Parathyroid adenoma (tissue), 2 donors: ENCODE measurements at regions not wholly inside any gene's neighbourhood (a gene's known extent, or its start where the extent isn't known, plus 50 kb on each side); places are given as distances from the start of the nearest gene placed in this dataset.

ENCODE experiments used
- H2AFZ ChIP-seq: fragments of 300-600 bp; sonication (generic); one replicate; pipeline ENCODE4 v1.7.0; 2017; ENCODE audit warnings: antibody characterized with exemption, mild to moderate bottlenecking
- H3K27ac ChIP-seq: fragments of 300-600 bp; sonication (generic); one replicate; pipeline ENCODE4 v1.7.0; 2017
- H3K27me3 ChIP-seq: fragments of 300-600 bp; sonication (generic); one replicate; pipeline ENCODE4 v1.7.0; 2017; ENCODE audit warnings: low read length; ENCODE audit not compliant: control insufficient read depth, insufficient read depth
- H3K36me3 ChIP-seq: fragments of 300-600 bp; sonication (generic); one replicate; pipeline ENCODE4 v1.7.0; 2017; ENCODE audit warnings: low read length; ENCODE audit not compliant: control insufficient read depth, insufficient read depth
- H3K4me1 ChIP-seq: fragments of 300-600 bp; sonication (generic); one replicate; pipeline ENCODE4 v1.7.0; 2017; ENCODE audit warnings: control low read depth
- H3K4me2 ChIP-seq: fragments of 300-600 bp; sonication (generic); one replicate; pipeline ENCODE4 v1.7.0; 2017; ENCODE audit warnings: low read length
- H3K4me3 ChIP-seq: fragments of 300-600 bp; sonication (generic); one replicate; pipeline ENCODE4 v1.7.0; 2017; ENCODE audit warnings: low read depth, low read length
- H3K79me2 ChIP-seq: fragments of 300-600 bp; sonication (generic); one replicate; pipeline ENCODE4 v1.7.0; 2017; ENCODE audit warnings: control low read depth
- H3K9ac ChIP-seq: fragments of 300-600 bp; sonication (generic); one replicate; pipeline ENCODE4 v1.7.0; 2017; ENCODE audit warnings: mild to moderate bottlenecking
- H3K9me3 ChIP-seq: fragments of 300-600 bp; sonication (generic); one replicate; pipeline ENCODE4 v1.7.0; 2017; ENCODE audit warnings: low read length; ENCODE audit not compliant: control insufficient read depth
- TF ChIP-seq, protein P1 (sequence below): fragments of 300-600 bp; sonication (generic); IDR thresholded peaks from one replicate; pipeline ENCODE4 v1.7.0; 2017; ENCODE audit warnings: antibody characterized with exemption, mild to moderate bottlenecking
- donor health status: primary hyperparathyroidism.

DNA sequence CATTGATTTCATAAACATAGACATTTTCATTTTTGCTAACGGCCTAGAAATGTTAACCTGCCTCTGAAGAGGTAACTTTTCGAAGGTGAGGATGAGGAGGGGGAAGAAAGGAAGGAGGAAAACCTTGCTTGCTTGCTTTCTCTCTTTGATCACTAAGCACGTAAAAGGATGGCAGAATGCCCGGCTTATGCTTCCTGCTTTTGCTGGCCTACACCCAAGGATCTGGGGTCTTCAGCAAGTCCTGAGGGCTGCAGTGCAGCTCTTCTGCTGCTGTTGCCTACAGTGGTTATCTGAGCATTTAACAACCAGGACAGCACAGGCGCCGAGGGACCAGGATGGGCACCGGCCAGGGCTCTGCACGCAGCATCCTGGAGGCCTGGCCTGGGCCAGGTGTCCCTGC lies 150.8 kb upstream of the TAB2 start:
- Histone ChIP-seq H2AFZ (peak overlapping the region; percentile 36), H3K36me3 (no peaks in the 10 kb centered on the region), H3K9me3 (no peaks in the 10 kb centered on the region), H3K9ac (no peak overlapping the region), H3K4me1 (peaks cover 9% of the 10 kb centered on the region), H3K27me3 (no peaks in the 10 kb centered on the region), H3K4me3 (no peak overlapping the region), H3K79me2 (no peaks in the 10 kb centered on the region), H3K4me2 (no peak overlapping the region), H3K27ac (no peak overlapping the region)
- TF ChIP-seq, protein P1, sequence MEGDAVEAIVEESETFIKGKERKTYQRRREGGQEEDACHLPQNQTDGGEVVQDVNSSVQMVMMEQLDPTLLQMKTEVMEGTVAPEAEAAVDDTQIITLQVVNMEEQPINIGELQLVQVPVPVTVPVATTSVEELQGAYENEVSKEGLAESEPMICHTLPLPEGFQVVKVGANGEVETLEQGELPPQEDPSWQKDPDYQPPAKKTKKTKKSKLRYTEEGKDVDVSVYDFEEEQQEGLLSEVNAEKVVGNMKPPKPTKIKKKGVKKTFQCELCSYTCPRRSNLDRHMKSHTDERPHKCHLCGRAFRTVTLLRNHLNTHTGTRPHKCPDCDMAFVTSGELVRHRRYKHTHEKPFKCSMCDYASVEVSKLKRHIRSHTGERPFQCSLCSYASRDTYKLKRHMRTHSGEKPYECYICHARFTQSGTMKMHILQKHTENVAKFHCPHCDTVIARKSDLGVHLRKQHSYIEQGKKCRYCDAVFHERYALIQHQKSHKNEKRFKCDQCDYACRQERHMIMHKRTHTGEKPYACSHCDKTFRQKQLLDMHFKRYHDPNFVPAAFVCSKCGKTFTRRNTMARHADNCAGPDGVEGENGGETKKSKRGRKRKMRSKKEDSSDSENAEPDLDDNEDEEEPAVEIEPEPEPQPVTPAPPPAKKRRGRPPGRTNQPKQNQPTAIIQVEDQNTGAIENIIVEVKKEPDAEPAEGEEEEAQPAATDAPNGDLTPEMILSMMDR, result no peak

DNA sequence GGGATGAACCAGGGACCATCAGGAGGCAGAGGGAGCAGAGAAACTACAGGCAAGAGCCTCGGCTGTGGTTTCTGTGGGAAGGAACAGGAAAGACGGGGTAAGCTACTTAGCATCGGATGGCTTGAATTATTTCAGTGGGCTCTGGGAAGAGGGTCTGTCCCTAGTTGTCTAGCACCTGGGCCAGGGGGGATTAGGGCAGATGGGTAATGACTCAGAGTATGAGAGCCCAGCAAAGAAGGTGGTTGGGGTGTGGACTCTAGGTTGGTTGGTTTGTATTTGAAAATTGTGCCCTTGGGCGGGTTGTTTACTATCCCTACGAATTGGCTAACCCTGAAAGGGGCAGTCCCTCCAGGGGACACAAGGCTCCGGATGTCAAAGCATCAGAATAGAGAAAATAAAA lies 148.5 kb upstream of the TAB2 start:
- Histone ChIP-seq H3K36me3 (no peaks in the 10 kb centered on the region), H3K4me3 (no peak overlapping the region), H3K27me3 (no peaks in the 10 kb centered on the region), H3K9me3 (no peaks in the 10 kb centered on the region), H2AFZ (no peak overlapping the region), H3K4me1 (peaks cover 9% of the 10 kb centered on the region), H3K79me2 (no peaks in the 10 kb centered on the region), H3K27ac (no peak overlapping the region), H3K9ac (no peak overlapping the region), H3K4me2 (no peak overlapping the region)
- TF ChIP-seq, protein P1, result no peak

DNA sequence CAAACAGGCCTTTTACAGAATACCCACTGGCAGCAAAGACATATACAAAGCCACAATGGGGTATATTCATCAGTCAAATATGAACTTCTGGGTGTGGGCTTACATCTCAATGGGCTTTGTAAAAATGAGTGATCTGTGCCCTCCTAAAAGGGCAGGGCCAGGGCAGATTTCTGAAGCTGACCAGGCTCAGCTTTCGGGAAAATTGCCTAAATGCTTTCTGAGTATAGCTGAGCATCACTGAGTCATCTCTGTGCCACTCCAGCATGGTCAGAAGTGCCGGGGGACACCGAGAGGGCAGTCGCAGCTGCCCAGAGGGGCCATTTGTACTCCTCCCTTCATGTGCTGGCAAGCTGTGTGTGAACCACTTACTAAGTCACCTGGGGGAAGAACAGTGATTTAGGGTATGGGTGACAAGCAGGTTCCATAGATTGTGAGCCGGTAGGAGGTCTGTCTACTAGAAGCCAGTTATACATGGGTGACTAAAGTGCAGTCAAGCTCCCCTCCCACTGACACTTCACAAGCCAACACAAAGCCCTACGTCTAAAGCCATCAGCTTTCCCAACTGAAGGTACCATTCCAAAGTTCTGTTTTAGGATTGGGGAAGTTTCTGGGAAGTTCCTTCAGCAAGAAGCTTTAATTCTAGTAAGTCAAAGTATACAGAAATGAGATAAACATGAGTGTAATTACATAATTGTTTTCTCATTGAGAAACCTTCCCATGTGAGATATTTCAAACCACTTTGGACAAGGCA lies 147.6 kb upstream of the TAB2 start:
- no peak overlapping the region for H3K4me2 ChIP-seq
- H3K36me3 ChIP-seq, result no peaks in the 10 kb centered on the region
- H3K4me1 ChIP-seq, result peaks cover 9% of the 10 kb centered on the region
- TF ChIP-seq, protein P1, result no peak
- no peak overlapping the region for H3K9ac ChIP-seq
- no peaks in the 10 kb centered on the region for H3K79me2 ChIP-seq
- no peaks in the 10 kb centered on the region for H3K9me3 ChIP-seq
- no peak overlapping the region for H3K27ac ChIP-seq
- H3K4me3 ChIP-seq, result no peak overlapping the region
- no peak overlapping the region for H2AFZ ChIP-seq
- no peaks in the 10 kb centered on the region for H3K27me3 ChIP-seq

DNA sequence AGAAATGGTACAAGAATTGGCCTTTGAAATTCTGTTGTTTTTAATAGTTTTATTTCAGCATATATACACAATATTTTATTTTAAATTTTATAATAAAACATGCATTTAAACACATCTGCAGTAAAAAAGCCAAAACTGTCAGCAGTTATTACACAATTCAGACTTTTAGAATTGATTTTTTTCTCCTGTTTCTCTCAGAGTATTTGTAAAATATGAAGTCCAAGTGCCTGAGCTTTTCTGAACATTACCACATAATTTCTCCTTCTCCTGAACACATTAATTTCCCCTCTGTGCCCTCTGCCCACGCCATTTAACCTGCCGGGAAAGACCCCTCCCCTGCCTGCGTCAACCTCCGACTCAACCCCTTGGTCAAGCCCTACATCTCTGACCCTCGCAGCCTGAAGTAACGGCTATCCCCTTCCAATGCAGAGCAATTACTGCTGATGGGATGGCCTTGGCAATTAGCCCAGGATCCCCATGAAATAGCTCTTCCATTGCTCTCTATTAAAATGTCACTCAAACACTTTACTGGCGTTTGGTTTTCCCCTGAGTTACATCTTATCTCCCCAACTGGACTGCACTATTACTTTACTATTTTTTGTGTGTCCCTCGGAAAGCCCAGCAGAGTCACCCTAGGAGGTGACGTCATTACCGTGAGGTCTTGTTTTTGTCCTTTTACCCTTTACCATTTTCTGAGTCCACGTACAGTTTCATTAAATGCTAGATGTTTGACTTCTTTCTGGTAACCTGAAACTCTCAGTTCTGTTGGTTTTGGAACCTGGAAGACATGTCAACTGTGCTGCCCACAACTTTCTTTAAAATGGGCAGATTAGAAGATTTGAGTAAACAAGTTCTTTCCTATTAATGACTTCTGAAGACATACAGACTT lies 146.7 kb upstream of the TAB2 start:
- TF ChIP-seq, protein P1, result no peak
- H3K27me3 ChIP-seq, result no peaks in the 10 kb centered on the region
- H2AFZ ChIP-seq, result no peak overlapping the region
- no peak overlapping the region for H3K9ac ChIP-seq
- no peak overlapping the region for H3K4me2 ChIP-seq
- H3K79me2 ChIP-seq, result no peaks in the 10 kb centered on the region
- H3K4me3 ChIP-seq, result no peak overlapping the region
- no peaks in the 10 kb centered on the region for H3K36me3 ChIP-seq
- peaks cover 9% of the 10 kb centered on the region for H3K4me1 ChIP-seq
- H3K27ac ChIP-seq, result no peak overlapping the region
- H3K9me3 ChIP-seq, result no peaks in the 10 kb centered on the region
